ENCODE measurements at regions not wholly inside any gene's neighbourhood (a gene's known extent, or its start where the extent isn't known, plus 50 kb on each side); places are given as distances from the start of the nearest gene placed in this dataset.

DNA sequence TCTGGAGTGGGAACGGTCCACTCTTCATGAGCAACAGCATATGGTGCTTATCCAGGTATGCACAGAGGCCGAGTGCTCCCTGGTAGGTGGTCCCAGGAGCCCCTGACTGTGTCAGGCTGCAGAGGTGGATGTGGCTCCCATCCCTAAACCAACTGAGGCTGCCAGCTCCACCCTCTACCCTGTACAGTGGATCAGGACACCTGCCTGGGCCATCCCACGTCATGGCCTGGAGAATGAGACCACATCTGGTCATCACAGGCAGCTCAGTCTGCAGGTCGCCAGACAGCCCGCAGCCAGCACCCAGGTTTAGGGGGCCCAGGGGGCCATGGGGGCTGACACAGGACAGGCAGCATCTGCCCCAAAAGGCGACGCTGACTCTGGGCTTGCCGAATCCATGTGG is 100.3 kb upstream of the TMEM18 start:
- Histone ChIP-seq H3K4me1 (no peaks in the 10 kb centered on the region), H3K36me3 (no peaks in the 10 kb centered on the region), H3K27ac (no peak overlapping the region), H3K4me3 (no peak overlapping the region), H3K9me3 (no peaks in the 10 kb centered on the region), H3K27me3 (peaks cover 0 to 17% (median 0%) of the 10 kb centered on the region in 3 donors)
- no peak for TF ChIP-seq POLR2A (IDR thresholded peaks at IDR 0.05)
- TF ChIP-seq POLR2AphosphoS5 (IDR thresholded peaks at IDR 0.05): no peak
- no peak for TF ChIP-seq EP300 (IDR thresholded peaks at IDR 0.05)
- TF ChIP-seq, protein P1, sequence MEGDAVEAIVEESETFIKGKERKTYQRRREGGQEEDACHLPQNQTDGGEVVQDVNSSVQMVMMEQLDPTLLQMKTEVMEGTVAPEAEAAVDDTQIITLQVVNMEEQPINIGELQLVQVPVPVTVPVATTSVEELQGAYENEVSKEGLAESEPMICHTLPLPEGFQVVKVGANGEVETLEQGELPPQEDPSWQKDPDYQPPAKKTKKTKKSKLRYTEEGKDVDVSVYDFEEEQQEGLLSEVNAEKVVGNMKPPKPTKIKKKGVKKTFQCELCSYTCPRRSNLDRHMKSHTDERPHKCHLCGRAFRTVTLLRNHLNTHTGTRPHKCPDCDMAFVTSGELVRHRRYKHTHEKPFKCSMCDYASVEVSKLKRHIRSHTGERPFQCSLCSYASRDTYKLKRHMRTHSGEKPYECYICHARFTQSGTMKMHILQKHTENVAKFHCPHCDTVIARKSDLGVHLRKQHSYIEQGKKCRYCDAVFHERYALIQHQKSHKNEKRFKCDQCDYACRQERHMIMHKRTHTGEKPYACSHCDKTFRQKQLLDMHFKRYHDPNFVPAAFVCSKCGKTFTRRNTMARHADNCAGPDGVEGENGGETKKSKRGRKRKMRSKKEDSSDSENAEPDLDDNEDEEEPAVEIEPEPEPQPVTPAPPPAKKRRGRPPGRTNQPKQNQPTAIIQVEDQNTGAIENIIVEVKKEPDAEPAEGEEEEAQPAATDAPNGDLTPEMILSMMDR (IDR thresholded peaks at IDR 0.05): no peak
- no peak for DNase-seq
- 81 to 94% (median 89%) methylated on average over 3 to 8 of the region's 8 CpGs for WGBS, 5 donors
- intact Hi-C loops (cut with DNase I; ENCODE audit: low total_unique reads): no loop called here

- Histone ChIP-seq H3K4me3 (no peak overlapping the region), H3K27me3 (peaks cover 0 to 17% (median 0%) of the 10 kb centered on the region in 3 donors), H3K4me1 (no peaks in the 10 kb centered on the region), H3K36me3 (no peaks in the 10 kb centered on the region), H3K27ac (no peak overlapping the region), H3K9me3 (no peaks in the 10 kb centered on the region)
- 75 to 87% (median 78%) methylated on average over 10 to 15 of the region's 15 CpGs for WGBS, 5 donors
- no peak for DNase-seq
- TF ChIP-seq EP300 (IDR thresholded peaks at IDR 0.05) (no peak), POLR2A (IDR thresholded peaks at IDR 0.05) (no peak), POLR2AphosphoS5 (IDR thresholded peaks at IDR 0.05) (no peak)
- TF ChIP-seq, protein P1 (IDR thresholded peaks at IDR 0.05): no peak
- intact Hi-C loops (cut with DNase I; ENCODE audit: low total_unique reads): no loop called here
These were observed 99.8 kb upstream of the TMEM18 start for GRCh38 chr2:777051-777450.

GRCh38 chr2:776487-776886 is 99.3 kb upstream of the TMEM18 start:
- no peak for TF ChIP-seq EP300 (IDR thresholded peaks at IDR 0.05)
- TF ChIP-seq POLR2A (IDR thresholded peaks at IDR 0.05): no peak
- Histone ChIP-seq H3K4me1 (no peaks in the 10 kb centered on the region), H3K9me3 (no peaks in the 10 kb centered on the region), H3K27ac (no peak overlapping the region), H3K36me3 (no peaks in the 10 kb centered on the region), H3K27me3 (peaks cover 0 to 17% (median 0%) of the 10 kb centered on the region in 3 donors), H3K4me3 (no peak overlapping the region)
- WGBS, 5 donors: 36 to 53% (median 37%) methylated on average over 11 of the region's 11 CpGs
- intact Hi-C loops (cut with DNase I; ENCODE audit: low total_unique reads): no loop called here
- DNase-seq: peak in 1 of 2 donors; percentile 32

DNA sequence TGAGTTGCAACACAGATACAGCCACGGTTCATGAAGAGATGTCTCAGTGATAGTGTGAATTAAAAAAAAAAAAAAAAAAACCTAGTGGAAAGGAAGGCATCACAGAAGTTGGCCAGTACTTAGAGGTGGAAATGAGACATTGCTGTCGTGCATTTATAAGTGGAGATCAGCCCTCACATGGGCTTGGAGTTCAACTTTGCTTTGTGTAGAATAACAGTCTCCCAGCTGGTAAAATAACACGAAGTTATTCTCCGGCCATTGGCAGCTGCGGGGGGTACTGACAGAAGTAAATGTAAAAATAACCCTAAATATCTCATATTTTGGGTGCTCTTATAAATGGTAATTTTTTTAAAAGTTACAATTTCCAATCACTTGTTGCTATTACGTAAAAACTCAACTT is 98.8 kb upstream of the TMEM18 start:
- H3K9me3 ChIP-seq: no peaks in the 10 kb centered on the region
- H3K36me3 ChIP-seq: no peaks in the 10 kb centered on the region
- intact Hi-C loops (cut with DNase I; ENCODE audit: low total_unique reads): no loop called here
- H3K4me3 ChIP-seq: no peak overlapping the region
- H3K4me1 ChIP-seq: no peaks in the 10 kb centered on the region
- TF ChIP-seq, protein P1 (IDR thresholded peaks at IDR 0.05): no peak
- TF ChIP-seq POLR2AphosphoS5 (IDR thresholded peaks at IDR 0.05): no peak
- TF ChIP-seq EP300 (IDR thresholded peaks at IDR 0.05): no peak
- WGBS, 5 donors: 61 to 67% (median 62%) methylated on average over 6 of the region's 6 CpGs
- peaks cover 0 to 17% (median 0%) of the 10 kb centered on the region in 3 donors for H3K27me3 ChIP-seq
- H3K27ac ChIP-seq: no peak overlapping the region
- no peak for DNase-seq

GRCh38 chr2:774436-774835 is 97.2 kb upstream of the TMEM18 start:
- no peak for TF ChIP-seq POLR2A (IDR thresholded peaks at IDR 0.05)
- TF ChIP-seq POLR2AphosphoS5 (IDR thresholded peaks at IDR 0.05): no peak
- TF ChIP-seq, protein P1 (IDR thresholded peaks at IDR 0.05): no peak
- no peak for TF ChIP-seq EP300 (IDR thresholded peaks at IDR 0.05)
- H3K27ac ChIP-seq: no peak overlapping the region
- DNase-seq: no peak
- no peaks in the 10 kb centered on the region for H3K36me3 ChIP-seq
- 44 to 56% (median 49%) methylated on average over 7 of the region's 7 CpGs for WGBS, 5 donors
- no peak overlapping the region for H3K4me3 ChIP-seq
- intact Hi-C loops (cut with DNase I; ENCODE audit: low total_unique reads): no loop called here
- H3K27me3 ChIP-seq: peaks cover 0 to 17% (median 0%) of the 10 kb centered on the region in 3 donors
- no peaks in the 10 kb centered on the region for H3K9me3 ChIP-seq
- H3K4me1 ChIP-seq: no peaks in the 10 kb centered on the region

Data from stomach (tissue), 8 donors.